H1 (cell line): ENCODE measurements at regions not wholly inside any gene's neighbourhood (a gene's known extent, or its start where the extent isn't known, plus 50 kb on each side); places are given as distances from the start of the nearest gene placed in this dataset.

ENCODE experiments used
- CTCF ChIA-PET: fragments of 300-600 bp; sonication (Branson Sonifier 250); formaldehyde crosslinking; loops from one replicate; lab custom pipeline; 2021; ENCODE audit not compliant: partially characterized antibody; lab: Charles Lee
- POLR2A ChIA-PET: fragments of 300-600 bp; sonication (Branson Sonifier 250); formaldehyde crosslinking; loops from one replicate; lab custom pipeline; 2021; ENCODE audit warnings: inconsistent platforms; ENCODE audit not compliant: partially characterized antibody; lab: Charles Lee
- DNase-seq, 2 experiments: peaks; one replicate each; pipeline versions ENCODE4 v3.0.0 to v3.0.0-alpha.2; 2010 to 2022; ENCODE audit warnings: low spot score in 2 of 2, low read depth in 1 of 2, mixed read lengths in 1 of 2
- FAIRE-seq: peaks from 2 replicates; lab custom pipeline; 2011; peaks lifted over from hg19 to GRCh38; lab: Jason Lieb, UNC
- H2AFZ ChIP-seq: 2 replicates; pipeline ENCODE4 v1.8.1; 2012; ENCODE audit warnings: low read length, inconsistent platforms
- H2AK5ac ChIP-seq: 2 replicates; pipeline ENCODE4 v1.6.1; 2013; ENCODE audit warnings: low read depth, low read length
- H2BK120ac ChIP-seq: replicated peaks from 2 replicates; pipeline ENCODE3; 2013; ENCODE audit warnings: low read depth, low read length, inconsistent platforms
- H2BK12ac ChIP-seq: 2 replicates; pipeline ENCODE4 v1.6.1; 2013; ENCODE audit warnings: low read depth, low read length
- H2BK15ac ChIP-seq: 2 replicates; pipeline ENCODE4 v1.6.1; 2013; ENCODE audit warnings: low read length
- H2BK20ac ChIP-seq: 2 replicates; pipeline ENCODE4 v1.6.1; 2013; ENCODE audit warnings: low read length
- H2BK5ac ChIP-seq: 2 replicates; pipeline ENCODE4 v1.6.1; 2013; ENCODE audit warnings: low read depth, low read length
- H3K14ac ChIP-seq: 2 replicates; pipeline ENCODE4 v1.6.1; 2013; ENCODE audit warnings: inconsistent platforms; ENCODE audit not compliant: insufficient read length
- H3K18ac ChIP-seq: 2 replicates; pipeline ENCODE4 v1.6.1; 2013; ENCODE audit warnings: low read length; ENCODE audit errors: extremely low read depth
- H3K23ac ChIP-seq: 2 replicates; pipeline ENCODE4 v1.6.1; 2013; ENCODE audit warnings: inconsistent platforms; ENCODE audit not compliant: insufficient read length
- H3K23me2 ChIP-seq: 2 replicates; pipeline ENCODE4 v1.6.1; 2013; ENCODE audit warnings: low read depth, low read length
- H3K27ac ChIP-seq: 2 replicates; pipeline ENCODE4 v1.6.1; 2011; ENCODE audit warnings: low read depth, low read length, inconsistent platforms
- H3K27me3 ChIP-seq, 4 experiments: replicated peaks in 1 of 4; 1 replicate in 1 of 4; 2 replicates in 3 of 4; pipeline versions ENCODE4 v1.6.1 to v1.8.1; 2011 to 2013; ENCODE audit warnings: low read length in 3 of 4, mild to moderate bottlenecking in 3 of 4, inconsistent platforms in 2 of 4, mixed read lengths in 2 of 4, moderate library complexity in 1 of 4; ENCODE audit not compliant: control insufficient read depth in 3 of 4, insufficient read depth in 3 of 4; ENCODE audit errors: extremely low read depth in 1 of 4
- H3K36me3 ChIP-seq, 4 experiments: 2 replicates each; pipeline versions ENCODE4 v1.6.1 to v1.8.1; 2011 to 2013; ENCODE audit warnings: mild to moderate bottlenecking in 4 of 4, low read length in 3 of 4, moderate library complexity in 2 of 4, control low read depth in 1 of 4, inconsistent platforms in 1 of 4; ENCODE audit not compliant: insufficient read depth in 4 of 4, control insufficient read depth in 2 of 4
- H3K4ac ChIP-seq: replicated peaks from 2 replicates; pipeline ENCODE3; 2013; ENCODE audit warnings: low read length, low read depth, mixed read lengths, inconsistent platforms; ENCODE audit not compliant: insufficient read length
- H3K4me1 ChIP-seq, 4 experiments: replicated peaks in 1 of 4; 1 replicate in 1 of 4; 2 replicates in 3 of 4; pipeline versions ENCODE4 v1.6.1 to v1.8.1; 2011 to 2013; ENCODE audit warnings: low read length in 3 of 4, inconsistent platforms in 2 of 4, mixed read lengths in 1 of 4; ENCODE audit not compliant: insufficient read depth in 4 of 4, control insufficient read depth in 3 of 4
- H3K4me2 ChIP-seq, 2 experiments: 2 replicates each; pipeline versions ENCODE4 v1.6.1 to v1.8.1; 2011 to 2013; ENCODE audit warnings: low read depth in 2 of 2, low read length in 2 of 2, control low read depth in 1 of 2, inconsistent platforms in 1 of 2, mild to moderate bottlenecking in 1 of 2; ENCODE audit not compliant: insufficient read depth in 1 of 2
- H3K4me3 ChIP-seq, 4 experiments: fragments of 200-600, 300-600 bp in 1 of 4; sonication (generic), shearing (Covaris generic), sonication (Bioruptor Twin) in 1 of 4; 2 replicates each; pipeline versions ENCODE4 v1.5.1 to v1.8.1; 2011 to 2016; ENCODE audit warnings: low read length in 4 of 4, low read depth in 3 of 4, control low read depth in 2 of 4, inconsistent platforms in 2 of 4, mild to moderate bottlenecking in 2 of 4, mixed read lengths in 1 of 4, moderate library complexity in 1 of 4; ENCODE audit not compliant: insufficient read depth in 2 of 4; ENCODE audit errors: extremely low read depth in 1 of 4
- H3K56ac ChIP-seq: replicated peaks from 2 replicates; pipeline ENCODE3; 2013; ENCODE audit warnings: low read depth, mild to moderate bottlenecking, mixed read lengths, low read length, inconsistent platforms; ENCODE audit not compliant: insufficient read length
- H3K79me1 ChIP-seq: 2 replicates; pipeline ENCODE4 v1.6.1; 2013; ENCODE audit warnings: low read depth, low read length, control low read depth
- H3K79me2 ChIP-seq, 2 experiments: 2 replicates each; pipeline versions ENCODE4 v1.6.1 to v1.8.1; 2012 to 2013; ENCODE audit warnings: low read length in 2 of 2, mild to moderate bottlenecking in 2 of 2, inconsistent platforms in 1 of 2; ENCODE audit not compliant: insufficient read depth in 2 of 2, control insufficient read depth in 1 of 2
- H3K9ac ChIP-seq, 4 experiments: replicated peaks in 1 of 4; 1 replicate in 1 of 4; 2 replicates in 3 of 4; pipeline versions ENCODE4 v1.6.1 to v1.8.1; 2011 to 2013; ENCODE audit warnings: low read depth in 3 of 4, low read length in 3 of 4, control low read depth in 2 of 4, mild to moderate bottlenecking in 2 of 4, moderate library complexity in 2 of 4, inconsistent platforms in 1 of 4; ENCODE audit errors: extremely low read depth in 1 of 4
- H3K9me3 ChIP-seq, 2 experiments: 2 replicates each; pipeline versions ENCODE4 v1.6.1 to v1.8.1; 2012 to 2013; ENCODE audit warnings: mild to moderate bottlenecking in 2 of 2, moderate library complexity in 2 of 2, control low read depth in 1 of 2, inconsistent platforms in 1 of 2, low read depth in 1 of 2, low read length in 1 of 2, mixed read lengths in 1 of 2; ENCODE audit not compliant: insufficient read depth in 2 of 2
- H4K20me1 ChIP-seq, 2 experiments: replicated peaks in 1 of 2; 2 replicates each; pipeline versions ENCODE3 to v1.8.1; 2011 to 2013; ENCODE audit warnings: inconsistent platforms in 2 of 2, low read length in 2 of 2, mild to moderate bottlenecking in 1 of 2; ENCODE audit not compliant: insufficient read depth in 2 of 2, control insufficient read depth in 1 of 2
- H4K5ac ChIP-seq: 2 replicates; pipeline ENCODE4 v1.6.1; 2013; ENCODE audit warnings: low read length, low read depth, mixed read lengths, inconsistent platforms; ENCODE audit not compliant: insufficient read length
- H4K8ac ChIP-seq: 2 replicates; pipeline ENCODE4 v1.8.0; 2013; ENCODE audit warnings: mild to moderate bottlenecking, moderate library complexity, low read length, inconsistent platforms; ENCODE audit not compliant: insufficient read depth; ENCODE audit errors: extremely low read depth
- H4K91ac ChIP-seq: replicated peaks from 2 replicates; pipeline ENCODE3; 2013; ENCODE audit warnings: low read length, mixed read lengths, inconsistent platforms; ENCODE audit not compliant: insufficient read length
- BRCA1 ChIP-seq: IDR thresholded peaks from 2 replicates; pipeline ENCODE4 v1.6.1; 2012; ENCODE audit warnings: low read depth, low read length, improper control_type of control experiment
- GTF2F1 ChIP-seq: IDR thresholded peaks from 2 replicates; pipeline ENCODE4 v1.6.1; 2012; ENCODE audit warnings: low read depth, low read length, improper control_type of control experiment, borderline replicate concordance
- KDM1A ChIP-seq: fragments of 200-600, 300-600 bp; sonication (generic); IDR thresholded peaks from 2 replicates; pipeline ENCODE4 v1.7.1; 2016; ENCODE audit warnings: mild to moderate bottlenecking, low read length, borderline replicate concordance
- KDM5A ChIP-seq: fragments of 200-600 bp; IDR thresholded peaks from 2 replicates; pipeline ENCODE4 v1.7.1; 2012; ENCODE audit warnings: mild to moderate bottlenecking, low read length, inconsistent platforms, mixed read lengths
- RNF2 ChIP-seq: fragments of 200-900, 300-1000 bp; sonication (generic); IDR thresholded peaks from 2 replicates; pipeline ENCODE4 v1.7.1; 2016; ENCODE audit warnings: borderline replicate concordance, low read depth, mild to moderate bottlenecking, antibody characterized with exemption, low read length; ENCODE audit not compliant: poor library complexity, severe bottlenecking; ENCODE audit errors: missing control alignments
- SRF ChIP-seq: IDR thresholded peaks from 2 replicates; pipeline ENCODE4 v1.6.1; 2011; ENCODE audit warnings: mild to moderate bottlenecking, low read depth, low read length, moderate library complexity
- SUZ12 ChIP-seq: fragments of 200-600 bp; sonication (generic); IDR thresholded peaks from 2 replicates; pipeline ENCODE4 v1.6.1; 2012; ENCODE audit warnings: mild to moderate bottlenecking, inconsistent platforms, low read length, moderate library complexity, mixed read lengths
- TBP ChIP-seq: IDR thresholded peaks from 2 replicates; pipeline ENCODE4 v1.6.1; 2011; ENCODE audit warnings: low read depth, low read length, improper control_type of control experiment
- WGBS, 2 experiments: shearing (Covaris generic) in 1 of 2; methylation state at CpG; one replicate each; pipeline versions ENCODE4 v1.1.6 to v1.1.7; 2013 to 2015; ENCODE audit warnings: low lambda C conversion rate in 2 of 2, mixed read lengths in 2 of 2, inconsistent platforms in 1 of 2, low coverage in 1 of 2, missing lambda C conversion rate in 1 of 2; ENCODE audit not compliant: insufficient replicate concordance in 2 of 2, insufficient coverage in 1 of 2, insufficient read length in 1 of 2; ENCODE audit errors: extremely low coverage in 1 of 2, missing lambda C conversion rate in 1 of 2; 5-methylcytosine and 5-hydroxymethylcytosine counted together

- H3K18ac ChIP-seq = peak overlapping the region; percentile 14; the same call in 1 of the 2 replicates
- no peak for FAIRE-seq
- H2BK120ac ChIP-seq = no peak overlapping the region
- no peaks in the 10 kb centered on the region for H3K79me1 ChIP-seq
- no peak overlapping the region for H2AK5ac ChIP-seq
- H4K5ac ChIP-seq = no peak overlapping the region
- no peak overlapping the region for H4K8ac ChIP-seq
- no peaks in the 10 kb centered on the region for H3K23me2 ChIP-seq
- ChIA-PET CTCF (interaction anchor here (0.8 to 1.3 kb wide), 2 partner anchors 17 to 22 kb away, joined by 3 read pairs; no protein-coding TSS in a partner anchor), POLR2A (no interaction called here)
- H3K9me3 ChIP-seq = no peaks in the 10 kb centered on the region
- no peak overlapping the region for H3K14ac ChIP-seq
- 86% methylated on average over 17 of the region's 17 CpGs; no CpG with 5 or more reads in 1 of the 2 experiments for WGBS, 2 experiments
- no peak overlapping the region for H3K4ac ChIP-seq
- H2BK12ac ChIP-seq = no peak overlapping the region
- H3K27ac ChIP-seq = no peak overlapping the region
- H2BK5ac ChIP-seq = no peak overlapping the region
- H3K27me3 ChIP-seq = no peaks in the 10 kb centered on the region
- 0 out of 2 replicates have a peak overlapping the region, but pooled peaks have one; percentile 22 for H2BK15ac ChIP-seq
- no peak overlapping the region for H2BK20ac ChIP-seq
- peak overlapping the region in 1 of 2 experiments; percentile 44; a peak in 1 of 4 replicates for H3K4me2 ChIP-seq
- no peak overlapping the region for H3K23ac ChIP-seq
- H3K56ac ChIP-seq = no peak overlapping the region
- H3K4me3 ChIP-seq = no peak overlapping the region
- H3K9ac ChIP-seq = no peak overlapping the region
- H3K79me2 ChIP-seq = no peaks in the 10 kb centered on the region
- H2AFZ ChIP-seq = no peak overlapping the region
- no peaks in the 10 kb centered on the region for H3K36me3 ChIP-seq
- H3K4me1 ChIP-seq = peaks cover 0 to 17% (median 2%) of the 10 kb centered on the region in 4 experiments; a peak in 4 of 7 replicates
- H4K91ac ChIP-seq = no peak overlapping the region
- no peaks in the 10 kb centered on the region for H4K20me1 ChIP-seq
- DNase-seq = no peak
- TF ChIP-seq SRF = no peak
- no peak for TF ChIP-seq GTF2F1
- no peak for TF ChIP-seq BRCA1
- no peak for TF ChIP-seq RNF2
- no peak for TF ChIP-seq KDM5A
- no peak for TF ChIP-seq TBP
- no peak for TF ChIP-seq SUZ12
- TF ChIP-seq KDM1A = no peak
These were observed 325.5 kb downstream of the KCNRG start for GRCh38 chr13:50340551-50341287.
